Vagina (tissue), 2 donors: ENCODE measurements at regions not wholly inside any gene's neighbourhood (a gene's known extent, or its start where the extent isn't known, plus 50 kb on each side); places are given as distances from the start of the nearest gene placed in this dataset.

ENCODE experiments used
- DNase-seq, 2 donors: peaks; one replicate each; pipeline ENCODE4 v3.0.0-alpha.2; 2017; ENCODE audit errors: extremely low spot score in 2 of 2
- H3K27ac ChIP-seq: fragments of 200-600 bp; sonication (generic); one replicate; pipeline ENCODE4 v1.5.1; 2019
- H3K27me3 ChIP-seq: fragments of 200-600 bp; sonication (generic); one replicate; pipeline ENCODE4 v1.5.1; 2019
- H3K36me3 ChIP-seq, 2 donors: fragments of 200-600 bp; sonication (generic); one replicate each; pipeline ENCODE4 v1.5.1; 2017 to 2019
- H3K4me1 ChIP-seq: fragments of 200-600 bp; sonication (generic); one replicate; pipeline ENCODE4 v1.5.1; 2019
- H3K4me3 ChIP-seq, 2 donors: fragments of 200-600 bp; sonication (generic); 1 replicate in 1 of 2; 2 replicates in 1 of 2; pipeline ENCODE4 v1.5.1; 2016 to 2019
- H3K9me3 ChIP-seq: fragments of 200-600 bp; sonication (generic); one replicate; pipeline ENCODE4 v1.5.1; 2019
- POLR2A ChIP-seq, 2 donors: fragments of 450-650 bp; IDR thresholded peaks; one replicate each; pipeline ENCODE4 v1.6.1; 2017; ENCODE audit warnings: antibody characterized with exemption in 2 of 2, mild to moderate bottlenecking in 2 of 2, moderate library complexity in 2 of 2
- POLR2AphosphoS5 ChIP-seq, 2 donors: sonication (generic); formaldehyde crosslinking; IDR thresholded peaks; one replicate each; pipeline ENCODE4 v1.9.0; 2017; ENCODE audit warnings: antibody characterized with exemption in 2 of 2, mild to moderate bottlenecking in 2 of 2, low read depth in 1 of 2; ENCODE audit not compliant: insufficient read depth in 1 of 2
- intact Hi-C: fragments of 100-400 bp; cut with DNase I; formaldehyde crosslinking; loops from one replicate; pipeline ENCODE4 v1.15.1; 2023
- TF ChIP-seq, protein P1 (sequence below), 3 experiments: fragments of 450-650 bp in 2 of 3; fragments of 200-600 bp in 1 of 3; sonication (generic) in 1 of 3; IDR thresholded peaks; one replicate each; pipeline ENCODE4 v1.5.1; 2017 to 2019; ENCODE audit warnings: antibody characterized with exemption in 3 of 3, mild to moderate bottlenecking in 2 of 3, moderate library complexity in 2 of 3

DNA sequence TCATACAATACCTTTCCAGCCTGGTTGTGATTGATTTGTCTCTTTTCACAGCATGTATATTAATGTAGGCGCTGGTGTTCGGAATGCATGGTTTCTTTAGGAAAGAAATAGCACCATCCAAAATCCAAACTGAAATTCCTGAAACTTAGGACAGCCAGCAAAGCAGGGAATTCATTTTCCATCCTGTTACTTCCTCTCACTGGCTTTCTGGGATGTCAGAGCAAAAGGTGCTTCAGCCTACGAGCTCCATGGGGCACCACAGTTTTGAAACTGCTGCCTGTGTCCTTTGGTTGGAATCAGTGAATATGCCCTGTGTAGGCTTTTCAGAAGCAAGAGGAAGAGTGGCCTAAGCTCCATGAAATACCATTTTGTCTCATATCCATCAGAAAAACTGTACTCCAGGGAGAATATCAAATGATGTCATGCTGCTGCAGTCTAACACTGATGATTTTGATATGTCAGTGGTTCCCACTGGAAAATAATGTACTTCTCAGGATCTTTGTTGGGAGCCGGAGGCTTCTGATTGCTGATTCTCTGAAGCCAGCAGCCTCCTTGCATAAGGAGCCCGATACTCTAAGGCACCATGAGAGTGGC, 117.8 kb upstream of the SERP2 start:
- H3K4me1 ChIP-seq: peaks cover 4% of the 10 kb centered on the region
- no peaks in the 10 kb centered on the region for H3K27me3 ChIP-seq
- DNase-seq: no peak
- no peak for TF ChIP-seq POLR2AphosphoS5 (IDR thresholded peaks at IDR 0.05; ENCODE audit: insufficient read depth in 1 of 2, low read depth in 1 of 2)
- TF ChIP-seq, protein P1, sequence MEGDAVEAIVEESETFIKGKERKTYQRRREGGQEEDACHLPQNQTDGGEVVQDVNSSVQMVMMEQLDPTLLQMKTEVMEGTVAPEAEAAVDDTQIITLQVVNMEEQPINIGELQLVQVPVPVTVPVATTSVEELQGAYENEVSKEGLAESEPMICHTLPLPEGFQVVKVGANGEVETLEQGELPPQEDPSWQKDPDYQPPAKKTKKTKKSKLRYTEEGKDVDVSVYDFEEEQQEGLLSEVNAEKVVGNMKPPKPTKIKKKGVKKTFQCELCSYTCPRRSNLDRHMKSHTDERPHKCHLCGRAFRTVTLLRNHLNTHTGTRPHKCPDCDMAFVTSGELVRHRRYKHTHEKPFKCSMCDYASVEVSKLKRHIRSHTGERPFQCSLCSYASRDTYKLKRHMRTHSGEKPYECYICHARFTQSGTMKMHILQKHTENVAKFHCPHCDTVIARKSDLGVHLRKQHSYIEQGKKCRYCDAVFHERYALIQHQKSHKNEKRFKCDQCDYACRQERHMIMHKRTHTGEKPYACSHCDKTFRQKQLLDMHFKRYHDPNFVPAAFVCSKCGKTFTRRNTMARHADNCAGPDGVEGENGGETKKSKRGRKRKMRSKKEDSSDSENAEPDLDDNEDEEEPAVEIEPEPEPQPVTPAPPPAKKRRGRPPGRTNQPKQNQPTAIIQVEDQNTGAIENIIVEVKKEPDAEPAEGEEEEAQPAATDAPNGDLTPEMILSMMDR (IDR thresholded peaks at IDR 0.05): no peak
- TF ChIP-seq POLR2A (IDR thresholded peaks at IDR 0.05): no peak
- no peak overlapping the region for H3K4me3 ChIP-seq
- no peak overlapping the region for H3K27ac ChIP-seq
- H3K9me3 ChIP-seq: no peaks in the 10 kb centered on the region
- no peaks in the 10 kb centered on the region for H3K36me3 ChIP-seq
- intact Hi-C loops: no loop called here

DNA sequence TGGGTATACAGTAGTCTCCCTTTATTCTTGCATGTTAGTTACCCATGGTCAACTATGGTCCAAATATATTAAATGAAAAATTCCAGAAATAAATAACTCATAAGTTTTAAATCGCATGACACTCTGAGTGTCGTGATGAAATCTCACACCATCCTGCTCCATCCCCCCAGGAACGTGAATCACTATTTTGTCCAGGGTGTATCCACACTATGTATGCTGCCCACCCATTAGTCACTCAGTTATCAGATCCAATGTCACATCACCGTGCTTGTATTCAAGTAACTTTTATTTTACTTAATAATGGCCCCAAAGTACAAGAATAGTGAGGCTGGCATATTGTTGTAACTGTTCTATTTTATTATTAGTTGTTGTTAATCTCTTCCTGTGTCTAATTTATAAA, 115.8 kb upstream of the SERP2 start:
- H3K27ac ChIP-seq: no peak overlapping the region
- no peak for DNase-seq

DNA sequence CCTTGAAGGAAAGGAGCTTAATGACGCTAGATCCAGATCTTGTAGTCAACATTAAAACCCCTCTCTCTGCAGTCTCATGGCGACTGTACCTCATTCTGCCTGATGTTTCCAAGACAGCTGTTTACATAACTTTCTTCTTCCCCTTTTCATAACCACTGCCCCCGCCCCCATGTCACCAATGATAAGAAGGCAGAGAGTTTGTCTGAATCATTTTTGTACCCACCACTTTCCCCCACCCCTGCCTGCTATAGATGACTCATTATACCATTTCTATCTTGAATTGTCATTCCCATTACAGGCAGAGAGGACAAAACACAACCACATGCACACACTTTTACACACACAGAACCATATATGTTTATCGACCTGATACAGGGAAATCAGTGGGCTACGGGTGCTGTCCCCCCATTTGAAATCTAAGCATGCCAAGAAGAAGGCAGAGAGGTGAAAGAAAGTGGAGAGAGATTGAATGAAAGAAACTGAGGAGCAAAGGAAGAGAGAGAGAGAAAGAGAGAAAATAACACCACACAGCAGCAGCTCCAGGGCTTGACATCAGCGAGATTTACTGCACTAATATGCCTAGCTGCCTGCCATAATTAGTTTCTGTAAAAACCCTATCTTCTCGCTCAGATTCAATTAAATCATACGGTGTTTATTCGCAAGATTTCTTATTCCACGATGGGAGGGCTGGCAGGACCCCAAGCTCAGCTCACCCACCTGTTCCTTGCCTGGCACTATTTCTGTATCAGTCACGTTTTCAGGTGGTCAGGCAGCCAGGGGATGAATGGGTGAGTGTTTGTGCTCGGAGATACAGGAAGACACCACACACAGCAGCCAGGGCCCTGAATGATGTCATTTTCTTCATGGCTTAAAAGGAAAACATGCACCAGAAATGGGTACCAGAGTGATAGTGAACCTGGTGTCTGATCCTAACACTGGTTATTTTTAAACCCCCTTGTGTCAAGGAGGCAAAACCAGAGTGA, 114.3 kb upstream of the SERP2 start:
- TF ChIP-seq, protein P1 (IDR thresholded peaks at IDR 0.05): no peak
- TF ChIP-seq POLR2A (IDR thresholded peaks at IDR 0.05): no peak
- TF ChIP-seq POLR2AphosphoS5 (IDR thresholded peaks at IDR 0.05; ENCODE audit: insufficient read depth in 1 of 2, low read depth in 1 of 2): no peak
- H3K4me1 ChIP-seq: no peaks in the 10 kb centered on the region
- DNase-seq: no peak
- intact Hi-C loops: no loop called here
- no peak overlapping the region for H3K4me3 ChIP-seq
- H3K27ac ChIP-seq: no peak overlapping the region
- H3K36me3 ChIP-seq: no peaks in the 10 kb centered on the region
- H3K9me3 ChIP-seq: no peaks in the 10 kb centered on the region
- H3K27me3 ChIP-seq: no peaks in the 10 kb centered on the region

More for the DNA sequence above, 115.8 kb upstream of the SERP2 start:
- Histone ChIP-seq H3K4me1 (no peaks in the 10 kb centered on the region), H3K4me3 (no peak overlapping the region), H3K36me3 (no peaks in the 10 kb centered on the region), H3K9me3 (no peaks in the 10 kb centered on the region), H3K27me3 (no peaks in the 10 kb centered on the region)
- TF ChIP-seq POLR2A (IDR thresholded peaks at IDR 0.05) (no peak), POLR2AphosphoS5 (IDR thresholded peaks at IDR 0.05; ENCODE audit: insufficient read depth in 1 of 2, low read depth in 1 of 2) (no peak)
- TF ChIP-seq, protein P1 (IDR thresholded peaks at IDR 0.05): no peak
- intact Hi-C loops: no loop called here

DNA sequence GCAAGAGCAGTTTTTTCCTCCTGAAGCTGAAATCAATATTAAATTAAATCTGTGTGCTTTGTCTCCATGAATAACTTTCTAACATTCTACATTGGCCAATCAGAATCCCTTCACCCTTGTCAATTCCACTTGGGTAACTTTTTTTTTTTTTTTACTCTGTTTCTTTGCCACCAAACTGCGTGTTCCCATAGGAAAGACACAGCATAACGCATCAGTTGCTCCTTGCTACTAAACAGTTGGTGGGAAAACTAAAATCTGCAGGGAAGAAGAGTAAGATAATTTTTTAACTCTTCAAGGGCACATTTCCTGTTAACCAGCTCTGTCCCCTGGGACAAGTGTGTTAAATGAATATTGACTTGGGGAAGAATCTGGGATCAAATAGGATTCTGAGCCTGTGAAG, 113.3 kb upstream of the SERP2 start:
- Histone ChIP-seq H3K4me1 (no peaks in the 10 kb centered on the region), H3K36me3 (no peaks in the 10 kb centered on the region), H3K4me3 (no peak overlapping the region), H3K9me3 (no peaks in the 10 kb centered on the region), H3K27me3 (no peaks in the 10 kb centered on the region), H3K27ac (no peak overlapping the region)
- TF ChIP-seq POLR2AphosphoS5 (IDR thresholded peaks at IDR 0.05; ENCODE audit: insufficient read depth in 1 of 2, low read depth in 1 of 2): no peak
- TF ChIP-seq POLR2A (IDR thresholded peaks at IDR 0.05): no peak
- TF ChIP-seq, protein P1 (IDR thresholded peaks at IDR 0.05): no peak
- intact Hi-C loops: no loop called here
- no peak for DNase-seq
